ENCODE measurements at regions not wholly inside any gene's neighbourhood (a gene's known extent, or its start where the extent isn't known, plus 50 kb on each side); places are given as distances from the start of the nearest gene placed in this dataset.

DNA sequence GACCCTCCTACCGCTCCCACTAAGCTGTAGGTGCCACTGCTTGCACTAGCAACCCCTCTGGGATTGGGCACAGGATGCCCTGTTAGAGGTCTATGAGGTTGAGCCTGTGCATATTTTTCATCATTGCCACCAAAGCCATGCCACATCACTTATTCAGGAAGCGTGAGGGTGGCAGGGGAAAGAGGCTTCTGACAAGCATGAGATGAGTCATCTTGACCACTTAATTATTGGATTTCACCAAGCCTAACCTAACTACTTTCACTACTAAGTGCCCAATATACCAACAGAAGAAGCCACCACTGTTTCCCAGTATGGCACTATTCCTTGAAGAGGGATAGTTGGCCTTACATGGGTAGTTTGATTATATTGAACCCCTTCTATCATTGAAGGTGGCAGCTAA is 181.3 kb upstream of the EPHA4 start:
- TF ChIP-seq CEBPB (IDR thresholded peaks at IDR 0.05), result no peak
- TF ChIP-seq TAF1 (IDR thresholded peaks at IDR 0.05; ENCODE audit: low read depth), result no peak
- no peak for TF ChIP-seq EP300 (IDR thresholded peaks at IDR 0.05; ENCODE audit: borderline replicate concordance)
- TF ChIP-seq YY1 (IDR thresholded peaks at IDR 0.05; ENCODE audit: low read depth), result no peak
- no peak for TF ChIP-seq TEAD4 (IDR thresholded peaks at IDR 0.05)
- no peak for TF ChIP-seq EGR1 (IDR thresholded peaks at IDR 0.05)
- no peak for TF ChIP-seq RAD21 (IDR thresholded peaks at IDR 0.05; ENCODE audit: low read depth)
- TF ChIP-seq NFIC (IDR thresholded peaks at IDR 0.05), result no peak
- no peak for TF ChIP-seq ZBTB7A (IDR thresholded peaks at IDR 0.05; ENCODE audit: low read depth)
- TF ChIP-seq CREB1 (IDR thresholded peaks at IDR 0.05; ENCODE audit: low read depth), result no peak
- TF ChIP-seq, protein P1, sequence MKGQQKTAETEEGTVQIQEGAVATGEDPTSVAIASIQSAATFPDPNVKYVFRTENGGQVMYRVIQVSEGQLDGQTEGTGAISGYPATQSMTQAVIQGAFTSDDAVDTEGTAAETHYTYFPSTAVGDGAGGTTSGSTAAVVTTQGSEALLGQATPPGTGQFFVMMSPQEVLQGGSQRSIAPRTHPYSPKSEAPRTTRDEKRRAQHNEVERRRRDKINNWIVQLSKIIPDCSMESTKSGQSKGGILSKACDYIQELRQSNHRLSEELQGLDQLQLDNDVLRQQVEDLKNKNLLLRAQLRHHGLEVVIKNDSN (IDR thresholded peaks at IDR 0.05), result no peak
- no peak for TF ChIP-seq TCF12 (IDR thresholded peaks at IDR 0.05; ENCODE audit: low read depth)
- TF ChIP-seq, protein P2, sequence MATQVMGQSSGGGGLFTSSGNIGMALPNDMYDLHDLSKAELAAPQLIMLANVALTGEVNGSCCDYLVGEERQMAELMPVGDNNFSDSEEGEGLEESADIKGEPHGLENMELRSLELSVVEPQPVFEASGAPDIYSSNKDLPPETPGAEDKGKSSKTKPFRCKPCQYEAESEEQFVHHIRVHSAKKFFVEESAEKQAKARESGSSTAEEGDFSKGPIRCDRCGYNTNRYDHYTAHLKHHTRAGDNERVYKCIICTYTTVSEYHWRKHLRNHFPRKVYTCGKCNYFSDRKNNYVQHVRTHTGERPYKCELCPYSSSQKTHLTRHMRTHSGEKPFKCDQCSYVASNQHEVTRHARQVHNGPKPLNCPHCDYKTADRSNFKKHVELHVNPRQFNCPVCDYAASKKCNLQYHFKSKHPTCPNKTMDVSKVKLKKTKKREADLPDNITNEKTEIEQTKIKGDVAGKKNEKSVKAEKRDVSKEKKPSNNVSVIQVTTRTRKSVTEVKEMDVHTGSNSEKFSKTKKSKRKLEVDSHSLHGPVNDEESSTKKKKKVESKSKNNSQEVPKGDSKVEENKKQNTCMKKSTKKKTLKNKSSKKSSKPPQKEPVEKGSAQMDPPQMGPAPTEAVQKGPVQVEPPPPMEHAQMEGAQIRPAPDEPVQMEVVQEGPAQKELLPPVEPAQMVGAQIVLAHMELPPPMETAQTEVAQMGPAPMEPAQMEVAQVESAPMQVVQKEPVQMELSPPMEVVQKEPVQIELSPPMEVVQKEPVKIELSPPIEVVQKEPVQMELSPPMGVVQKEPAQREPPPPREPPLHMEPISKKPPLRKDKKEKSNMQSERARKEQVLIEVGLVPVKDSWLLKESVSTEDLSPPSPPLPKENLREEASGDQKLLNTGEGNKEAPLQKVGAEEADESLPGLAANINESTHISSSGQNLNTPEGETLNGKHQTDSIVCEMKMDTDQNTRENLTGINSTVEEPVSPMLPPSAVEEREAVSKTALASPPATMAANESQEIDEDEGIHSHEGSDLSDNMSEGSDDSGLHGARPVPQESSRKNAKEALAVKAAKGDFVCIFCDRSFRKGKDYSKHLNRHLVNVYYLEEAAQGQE (IDR thresholded peaks at IDR 0.05; ENCODE audit: low read depth), result no peak
- TF ChIP-seq, protein P3, sequence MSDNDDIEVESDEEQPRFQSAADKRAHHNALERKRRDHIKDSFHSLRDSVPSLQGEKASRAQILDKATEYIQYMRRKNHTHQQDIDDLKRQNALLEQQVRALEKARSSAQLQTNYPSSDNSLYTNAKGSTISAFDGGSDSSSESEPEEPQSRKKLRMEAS (IDR thresholded peaks at IDR 0.05), result no peak
- no peak for TF ChIP-seq FOXM1 (IDR thresholded peaks at IDR 0.05; ENCODE audit: borderline replicate concordance, low read depth)

DNA sequence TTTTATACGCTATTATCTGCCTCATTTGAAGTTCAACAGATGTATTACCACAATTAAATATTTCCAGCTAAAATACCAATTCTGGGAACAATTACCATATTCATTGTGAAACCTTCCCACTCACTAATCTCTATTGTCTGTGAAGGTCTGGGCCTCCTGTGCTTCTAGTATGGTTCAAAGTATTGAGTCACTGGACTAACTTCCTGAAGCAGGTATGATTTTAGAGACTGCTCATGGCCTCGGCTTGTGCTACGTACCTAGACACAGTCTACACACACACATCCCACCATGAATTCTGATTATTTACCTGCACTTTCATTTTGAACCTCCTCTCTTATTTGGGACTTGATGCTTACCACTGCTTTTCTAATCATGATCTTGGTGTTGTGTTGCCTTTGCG is 180.7 kb upstream of the EPHA4 start:
- TF ChIP-seq YY1 (IDR thresholded peaks at IDR 0.05; ENCODE audit: low read depth), result no peak
- no peak for TF ChIP-seq TCF12 (IDR thresholded peaks at IDR 0.05; ENCODE audit: low read depth)
- TF ChIP-seq TAF1 (IDR thresholded peaks at IDR 0.05; ENCODE audit: low read depth), result no peak
- TF ChIP-seq CEBPB (IDR thresholded peaks at IDR 0.05), result no peak
- TF ChIP-seq NFIC (IDR thresholded peaks at IDR 0.05), result no peak
- TF ChIP-seq, protein P3 (IDR thresholded peaks at IDR 0.05), result no peak
- TF ChIP-seq CREB1 (IDR thresholded peaks at IDR 0.05; ENCODE audit: low read depth), result no peak
- TF ChIP-seq EP300 (IDR thresholded peaks at IDR 0.05; ENCODE audit: borderline replicate concordance), result no peak
- TF ChIP-seq EGR1 (IDR thresholded peaks at IDR 0.05), result no peak
- TF ChIP-seq ZBTB7A (IDR thresholded peaks at IDR 0.05; ENCODE audit: low read depth), result no peak
- TF ChIP-seq TEAD4 (IDR thresholded peaks at IDR 0.05), result no peak

DNA sequence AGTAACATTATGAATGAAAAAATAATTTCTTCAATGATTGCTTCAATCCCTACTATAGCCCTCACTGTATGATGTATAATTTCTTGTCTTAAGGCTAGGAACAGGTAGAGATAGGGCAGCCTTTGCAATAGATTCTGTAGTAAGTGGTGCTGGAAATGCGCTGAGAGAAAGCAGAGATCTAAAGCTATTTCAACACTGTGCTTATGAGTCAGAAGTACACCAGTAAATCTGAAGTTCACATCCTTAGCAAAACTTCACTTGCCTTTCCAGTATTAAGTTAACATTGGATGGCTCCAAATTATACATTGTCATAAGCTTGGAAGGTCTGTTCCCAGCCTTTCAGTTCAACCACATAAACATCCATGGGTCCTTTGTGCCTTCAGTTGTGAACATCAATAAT is 178.2 kb upstream of the EPHA4 start:
- TF ChIP-seq ZBTB7A (IDR thresholded peaks at IDR 0.05; ENCODE audit: low read depth), result no peak
- TF ChIP-seq CEBPB (IDR thresholded peaks at IDR 0.05), result no peak
- no peak for TF ChIP-seq TCF12 (IDR thresholded peaks at IDR 0.05; ENCODE audit: low read depth)
- TF ChIP-seq TAF1 (IDR thresholded peaks at IDR 0.05; ENCODE audit: low read depth), result no peak
- no peak for TF ChIP-seq TEAD4 (IDR thresholded peaks at IDR 0.05)
- no peak for TF ChIP-seq EP300 (IDR thresholded peaks at IDR 0.05; ENCODE audit: borderline replicate concordance)
- no peak for TF ChIP-seq CREB1 (IDR thresholded peaks at IDR 0.05; ENCODE audit: low read depth)
- TF ChIP-seq EGR1 (IDR thresholded peaks at IDR 0.05), result no peak
- TF ChIP-seq, protein P2 (IDR thresholded peaks at IDR 0.05; ENCODE audit: low read depth), result no peak
- TF ChIP-seq NFIC (IDR thresholded peaks at IDR 0.05), result no peak
- no peak for TF ChIP-seq RAD21 (IDR thresholded peaks at IDR 0.05; ENCODE audit: low read depth)
- TF ChIP-seq, protein P1 (IDR thresholded peaks at IDR 0.05), result no peak
- TF ChIP-seq, protein P3 (IDR thresholded peaks at IDR 0.05), result no peak
- TF ChIP-seq YY1 (IDR thresholded peaks at IDR 0.05; ENCODE audit: low read depth), result no peak
- TF ChIP-seq FOXM1 (IDR thresholded peaks at IDR 0.05; ENCODE audit: borderline replicate concordance, low read depth), result no peak

DNA sequence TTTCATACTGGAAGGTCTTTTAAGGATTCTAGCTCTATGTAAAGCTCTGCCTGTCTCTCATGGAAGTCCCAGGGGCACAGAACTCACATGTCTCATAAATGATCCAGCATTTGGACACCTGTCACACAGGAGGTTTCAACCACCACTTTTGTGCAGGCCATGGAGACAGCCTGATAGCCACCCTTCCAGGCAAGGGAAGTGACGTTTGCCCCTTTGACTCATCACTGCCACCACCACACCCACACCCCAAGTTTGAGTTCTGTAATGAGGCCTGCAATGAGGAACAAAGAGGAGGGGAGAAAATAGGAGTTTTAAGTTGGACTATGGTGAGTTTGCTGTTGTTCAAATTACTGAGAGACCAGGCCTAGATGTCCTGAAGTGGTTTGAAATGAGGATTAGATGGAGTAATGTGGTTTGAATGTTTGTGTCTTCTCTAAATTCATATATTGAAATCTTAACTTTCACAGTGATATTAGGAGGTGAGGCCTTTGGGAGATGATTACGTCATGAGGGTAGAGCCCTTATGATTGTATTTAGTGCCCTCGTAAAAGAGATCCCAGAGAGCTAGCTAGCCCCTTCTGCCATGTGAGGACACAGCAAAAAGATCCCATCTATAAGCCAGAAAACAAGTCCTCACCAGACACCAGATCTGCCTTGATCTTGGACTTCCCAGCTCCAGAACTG is 175.3 kb upstream of the EPHA4 start:
- TF ChIP-seq, protein P1 (IDR thresholded peaks at IDR 0.05), result no peak
- TF ChIP-seq CREB1 (IDR thresholded peaks at IDR 0.05; ENCODE audit: low read depth) (no peak), NFIC (IDR thresholded peaks at IDR 0.05) (no peak), TAF1 (IDR thresholded peaks at IDR 0.05; ENCODE audit: low read depth) (no peak), ZBTB7A (IDR thresholded peaks at IDR 0.05; ENCODE audit: low read depth) (no peak), CEBPB (IDR thresholded peaks at IDR 0.05) (no peak), RAD21 (IDR thresholded peaks at IDR 0.05; ENCODE audit: low read depth) (no peak), TEAD4 (IDR thresholded peaks at IDR 0.05) (no peak), EGR1 (IDR thresholded peaks at IDR 0.05) (no peak), FOXM1 (IDR thresholded peaks at IDR 0.05; ENCODE audit: borderline replicate concordance, low read depth) (no peak), EP300 (IDR thresholded peaks at IDR 0.05; ENCODE audit: borderline replicate concordance) (no peak), YY1 (IDR thresholded peaks at IDR 0.05; ENCODE audit: low read depth) (no peak), TCF12 (IDR thresholded peaks at IDR 0.05; ENCODE audit: low read depth) (no peak)
- TF ChIP-seq, protein P3 (IDR thresholded peaks at IDR 0.05), result no peak
- TF ChIP-seq, protein P2 (IDR thresholded peaks at IDR 0.05; ENCODE audit: low read depth), result no peak

All from Ishikawa (cell line).